ENCODE measurements at regions not wholly inside any gene's neighbourhood (a gene's known extent, or its start where the extent isn't known, plus 50 kb on each side); places are given as distances from the start of the nearest gene placed in this dataset.

DNA sequence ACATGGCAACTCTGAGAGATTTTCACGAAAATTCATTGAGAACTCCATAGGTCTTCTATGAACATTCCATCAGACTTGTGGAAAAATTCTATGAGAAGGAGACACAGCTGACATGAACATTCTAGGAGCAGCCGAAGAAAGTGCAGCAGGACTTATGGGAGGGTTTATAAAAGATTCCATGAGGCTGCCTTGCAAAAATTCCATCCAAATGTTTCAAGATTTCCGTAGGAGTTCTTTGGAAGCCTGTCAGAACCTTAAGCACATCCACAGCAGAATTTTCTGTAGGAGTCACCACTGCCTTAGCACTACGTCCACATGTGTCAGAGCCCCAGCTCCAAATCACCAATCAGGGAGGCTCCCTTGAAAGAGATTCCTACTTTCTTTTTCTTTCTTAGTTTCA, 67.0 kb upstream of the MSX1 start:
- no peak overlapping the region for H3K4me3 ChIP-seq (ENCODE audit: low read depth, low read length)
- TF ChIP-seq, protein P1, sequence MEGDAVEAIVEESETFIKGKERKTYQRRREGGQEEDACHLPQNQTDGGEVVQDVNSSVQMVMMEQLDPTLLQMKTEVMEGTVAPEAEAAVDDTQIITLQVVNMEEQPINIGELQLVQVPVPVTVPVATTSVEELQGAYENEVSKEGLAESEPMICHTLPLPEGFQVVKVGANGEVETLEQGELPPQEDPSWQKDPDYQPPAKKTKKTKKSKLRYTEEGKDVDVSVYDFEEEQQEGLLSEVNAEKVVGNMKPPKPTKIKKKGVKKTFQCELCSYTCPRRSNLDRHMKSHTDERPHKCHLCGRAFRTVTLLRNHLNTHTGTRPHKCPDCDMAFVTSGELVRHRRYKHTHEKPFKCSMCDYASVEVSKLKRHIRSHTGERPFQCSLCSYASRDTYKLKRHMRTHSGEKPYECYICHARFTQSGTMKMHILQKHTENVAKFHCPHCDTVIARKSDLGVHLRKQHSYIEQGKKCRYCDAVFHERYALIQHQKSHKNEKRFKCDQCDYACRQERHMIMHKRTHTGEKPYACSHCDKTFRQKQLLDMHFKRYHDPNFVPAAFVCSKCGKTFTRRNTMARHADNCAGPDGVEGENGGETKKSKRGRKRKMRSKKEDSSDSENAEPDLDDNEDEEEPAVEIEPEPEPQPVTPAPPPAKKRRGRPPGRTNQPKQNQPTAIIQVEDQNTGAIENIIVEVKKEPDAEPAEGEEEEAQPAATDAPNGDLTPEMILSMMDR (IDR thresholded peaks at IDR 0.05; ENCODE audit: insufficient read depth, low read length): no peak

DNA sequence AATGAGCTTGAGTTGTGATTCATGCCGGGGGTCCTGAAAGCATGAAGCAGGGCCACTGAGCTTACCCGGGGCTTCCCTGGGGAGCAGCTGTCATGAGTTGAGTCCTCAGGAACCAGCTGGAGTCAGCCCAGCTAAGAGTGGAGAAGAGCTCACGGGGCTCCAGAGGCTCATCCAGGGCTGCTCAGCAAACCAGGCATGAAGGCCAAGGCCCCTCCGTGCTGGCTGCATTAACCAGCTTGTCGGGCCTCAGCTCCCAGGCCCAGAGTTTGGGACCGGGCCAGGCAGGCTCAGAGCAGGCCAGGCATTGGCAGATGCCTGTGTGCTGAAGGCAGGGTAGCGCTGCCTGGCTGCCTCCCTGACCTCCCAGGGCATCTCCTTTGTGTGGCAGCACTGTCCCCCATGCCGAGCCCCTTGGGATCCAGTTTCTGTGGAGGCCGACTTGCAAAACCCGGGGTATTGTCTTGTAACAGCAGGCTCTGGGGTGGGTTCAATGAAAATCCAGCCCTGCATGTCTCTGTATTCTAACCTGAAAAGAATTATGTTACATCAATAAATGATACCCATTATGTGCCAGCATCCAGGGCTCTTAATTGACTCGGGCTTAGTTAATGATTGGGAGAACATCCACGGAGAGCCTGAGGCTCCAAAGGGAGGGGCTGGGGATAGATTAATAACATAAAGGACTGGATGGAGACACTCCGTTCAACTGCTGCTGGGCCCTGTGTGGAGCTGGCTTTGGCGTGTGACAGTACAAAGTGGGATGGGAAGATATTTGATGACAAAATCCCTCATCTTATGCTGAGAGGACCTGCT, 68.0 kb upstream of the MSX1 start:
- TF ChIP-seq, protein P1 (IDR thresholded peaks at IDR 0.05; ENCODE audit: insufficient read depth, low read length): no peak
- no peak overlapping the region for H3K4me3 ChIP-seq (ENCODE audit: low read depth, low read length)
- peak; percentile 39 for DNase-seq (ENCODE audit: low read depth)

More for the DNA sequence above, 67.0 kb upstream of the MSX1 start:
- peak; percentile 85 for DNase-seq (ENCODE audit: low read depth)

DNA sequence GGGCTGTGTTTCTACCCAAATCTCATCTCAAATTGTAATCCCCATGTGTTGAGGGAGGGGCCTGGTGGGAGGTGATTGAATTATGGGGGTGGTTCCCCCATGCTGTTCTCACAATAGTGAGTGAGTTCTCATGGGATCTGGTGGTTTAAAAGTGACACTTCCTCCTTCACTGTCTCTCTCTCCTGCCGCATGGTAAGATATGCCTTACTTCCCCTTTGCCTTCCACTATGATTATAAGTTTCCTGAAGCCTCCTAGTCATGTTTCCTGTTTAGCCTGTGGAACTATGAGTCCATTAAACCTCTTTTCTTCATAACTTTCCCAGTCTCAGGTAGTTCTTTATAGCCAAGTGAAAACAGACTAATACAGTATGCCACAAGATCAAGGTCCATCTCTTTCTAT, 70.0 kb upstream of the MSX1 start:
- TF ChIP-seq, protein P1 (IDR thresholded peaks at IDR 0.05; ENCODE audit: insufficient read depth, low read length): no peak
- H3K4me3 ChIP-seq (ENCODE audit: low read depth, low read length): no peak overlapping the region
- DNase-seq (ENCODE audit: low read depth): no peak

DNA sequence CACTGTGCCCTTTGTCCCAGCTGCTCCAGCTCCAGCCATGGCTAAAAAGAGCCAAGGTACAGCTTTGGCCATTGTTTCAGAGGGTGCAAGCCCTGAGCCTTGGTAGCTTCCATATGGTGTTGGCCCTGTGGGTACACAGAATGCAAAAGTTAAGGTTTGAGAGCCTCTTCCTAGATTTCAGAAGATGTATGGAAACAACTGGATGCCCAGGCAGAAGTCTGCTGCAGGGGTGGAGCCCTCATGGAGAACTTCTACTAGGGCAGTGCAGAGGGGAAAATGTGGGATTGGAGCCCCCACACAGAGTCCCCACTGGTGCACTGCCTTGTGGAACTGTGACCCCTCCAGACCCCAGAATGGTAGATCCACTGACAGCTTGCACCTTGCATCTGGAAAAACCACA, 70.9 kb upstream of the MSX1 start:
- TF ChIP-seq, protein P1 (IDR thresholded peaks at IDR 0.05; ENCODE audit: insufficient read depth, low read length): no peak
- no peak overlapping the region for H3K4me3 ChIP-seq (ENCODE audit: low read depth, low read length)
- DNase-seq (ENCODE audit: low read depth): no peak

DNA sequence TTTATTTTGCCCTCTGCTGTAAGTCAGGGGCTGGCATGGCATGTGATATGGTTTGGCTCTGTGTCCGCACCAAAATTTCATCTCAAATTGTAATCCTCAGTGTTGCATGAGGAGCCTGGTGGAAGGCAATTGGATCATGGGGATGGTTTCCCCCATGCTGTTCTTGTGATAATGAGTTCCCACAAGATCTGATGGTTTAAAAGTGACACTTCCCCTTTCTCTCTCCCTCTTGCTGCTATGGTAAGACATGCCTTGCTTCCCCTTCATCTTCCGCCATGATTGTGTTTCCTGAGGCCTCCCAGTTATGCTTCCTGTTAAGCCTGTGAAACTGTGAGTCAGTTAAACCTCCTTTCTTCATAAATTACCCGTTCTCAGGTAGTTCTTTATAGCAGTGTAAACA, 72.0 kb upstream of the MSX1 start:
- TF ChIP-seq, protein P1 (IDR thresholded peaks at IDR 0.05; ENCODE audit: insufficient read depth, low read length): no peak
- no peak for DNase-seq (ENCODE audit: low read depth)
- no peak overlapping the region for H3K4me3 ChIP-seq (ENCODE audit: low read depth, low read length)

DNA sequence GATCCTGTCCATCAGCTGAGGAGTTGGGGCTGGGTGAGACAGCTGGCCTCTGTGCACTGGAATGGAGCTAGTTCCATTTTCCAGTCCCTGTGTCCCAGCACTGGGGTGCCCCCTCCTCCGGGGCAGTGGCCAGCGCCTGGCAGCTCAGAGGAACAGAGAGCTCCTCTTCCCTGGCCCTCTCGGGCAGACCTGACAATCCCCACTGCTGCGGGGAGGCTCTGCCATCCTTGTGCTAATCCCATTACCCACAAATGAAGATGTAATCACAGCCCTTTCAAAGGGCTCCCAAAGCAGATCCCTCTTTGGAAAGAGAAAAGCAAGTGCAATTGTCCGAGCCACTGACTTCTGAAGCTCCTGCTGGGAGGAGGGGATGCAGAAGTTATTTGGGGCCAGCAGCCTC, 75.1 kb upstream of the MSX1 start:
- DNase-seq (ENCODE audit: low read depth): no peak
- TF ChIP-seq, protein P1 (IDR thresholded peaks at IDR 0.05; ENCODE audit: insufficient read depth, low read length): no peak
- H3K4me3 ChIP-seq (ENCODE audit: low read depth, low read length): no peak overlapping the region

DNA sequence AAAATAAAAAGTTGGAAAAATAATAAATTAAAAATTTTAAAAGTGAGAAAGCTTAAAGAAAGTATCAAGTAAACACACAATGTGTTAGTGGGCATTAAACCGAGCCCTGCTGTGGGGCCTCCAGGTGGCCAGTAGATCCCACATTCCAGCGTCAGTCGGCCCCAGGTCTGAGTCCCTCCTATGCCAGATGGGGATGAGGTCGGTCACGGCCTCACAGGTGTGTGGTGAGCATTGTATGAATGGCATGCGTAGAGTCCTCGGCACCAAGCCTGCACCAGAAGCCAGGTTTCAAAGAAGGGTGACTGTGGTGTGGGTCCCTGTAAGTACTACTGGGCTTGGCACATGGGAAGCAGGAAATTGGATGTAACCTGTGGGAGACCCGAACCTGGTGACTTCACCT, 75.6 kb upstream of the MSX1 start:
- no peak for DNase-seq (ENCODE audit: low read depth)
- TF ChIP-seq, protein P1 (IDR thresholded peaks at IDR 0.05; ENCODE audit: insufficient read depth, low read length): no peak
- no peak overlapping the region for H3K4me3 ChIP-seq (ENCODE audit: low read depth, low read length)
